ENCODE measurements at regions not wholly inside any gene's neighbourhood (a gene's known extent, or its start where the extent isn't known, plus 50 kb on each side); places are given as distances from the start of the nearest gene placed in this dataset.

DNA sequence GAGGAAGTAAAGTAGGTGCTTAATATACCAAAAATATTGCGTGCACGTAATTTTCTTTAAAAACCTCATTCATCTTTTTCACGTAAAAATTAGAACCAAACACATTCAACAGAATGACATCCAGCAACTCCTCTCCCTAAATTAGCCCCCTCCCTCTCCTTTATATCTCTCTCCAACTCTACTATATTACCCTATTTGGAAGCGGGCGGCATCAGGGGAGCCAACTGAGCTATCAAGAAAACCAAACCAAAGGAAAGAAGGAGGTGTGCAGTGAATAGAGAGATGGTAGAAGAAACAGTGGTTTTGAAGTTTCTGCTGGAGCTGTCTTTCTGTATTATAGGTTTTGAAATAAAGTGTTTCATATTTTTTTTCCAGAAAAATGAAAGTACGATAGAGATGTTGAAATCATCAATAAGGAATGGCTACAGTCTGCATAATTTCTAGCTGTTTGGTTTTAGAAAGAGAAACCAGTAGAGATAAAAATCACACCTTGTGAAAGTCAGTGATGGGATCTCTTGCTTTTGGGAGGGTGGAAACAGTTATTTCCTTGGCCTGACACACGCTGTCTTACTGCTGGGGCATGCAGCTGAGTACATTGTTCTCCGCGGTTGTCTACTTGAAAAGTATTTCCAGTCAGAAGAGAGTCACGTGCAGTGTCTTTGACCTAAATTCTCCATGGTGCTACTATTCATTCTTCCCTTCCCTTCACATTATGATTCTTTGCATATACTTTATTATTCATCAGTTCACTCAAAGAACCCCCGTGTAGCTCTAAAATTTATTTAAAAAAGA lies 94.1 kb upstream of the WDR17 start:
- Mint-ChIP-seq H3K27ac (no peak overlapping the region), H3K27me3 (ENCODE audit: low read depth) (no peaks in the 10 kb centered on the region), H3K4me3 (no peak overlapping the region), H3K4me1 (no peaks in the 10 kb centered on the region), H3K9me3 (peaks cover 7% of the 10 kb centered on the region), H3K36me3 (ENCODE audit: low read depth) (no peaks in the 10 kb centered on the region)
- TF ChIP-seq, protein P1, sequence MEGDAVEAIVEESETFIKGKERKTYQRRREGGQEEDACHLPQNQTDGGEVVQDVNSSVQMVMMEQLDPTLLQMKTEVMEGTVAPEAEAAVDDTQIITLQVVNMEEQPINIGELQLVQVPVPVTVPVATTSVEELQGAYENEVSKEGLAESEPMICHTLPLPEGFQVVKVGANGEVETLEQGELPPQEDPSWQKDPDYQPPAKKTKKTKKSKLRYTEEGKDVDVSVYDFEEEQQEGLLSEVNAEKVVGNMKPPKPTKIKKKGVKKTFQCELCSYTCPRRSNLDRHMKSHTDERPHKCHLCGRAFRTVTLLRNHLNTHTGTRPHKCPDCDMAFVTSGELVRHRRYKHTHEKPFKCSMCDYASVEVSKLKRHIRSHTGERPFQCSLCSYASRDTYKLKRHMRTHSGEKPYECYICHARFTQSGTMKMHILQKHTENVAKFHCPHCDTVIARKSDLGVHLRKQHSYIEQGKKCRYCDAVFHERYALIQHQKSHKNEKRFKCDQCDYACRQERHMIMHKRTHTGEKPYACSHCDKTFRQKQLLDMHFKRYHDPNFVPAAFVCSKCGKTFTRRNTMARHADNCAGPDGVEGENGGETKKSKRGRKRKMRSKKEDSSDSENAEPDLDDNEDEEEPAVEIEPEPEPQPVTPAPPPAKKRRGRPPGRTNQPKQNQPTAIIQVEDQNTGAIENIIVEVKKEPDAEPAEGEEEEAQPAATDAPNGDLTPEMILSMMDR (IDR thresholded peaks at IDR 0.05; ENCODE audit: unreplicated experiment in 3 of 3), result no peak

DNA sequence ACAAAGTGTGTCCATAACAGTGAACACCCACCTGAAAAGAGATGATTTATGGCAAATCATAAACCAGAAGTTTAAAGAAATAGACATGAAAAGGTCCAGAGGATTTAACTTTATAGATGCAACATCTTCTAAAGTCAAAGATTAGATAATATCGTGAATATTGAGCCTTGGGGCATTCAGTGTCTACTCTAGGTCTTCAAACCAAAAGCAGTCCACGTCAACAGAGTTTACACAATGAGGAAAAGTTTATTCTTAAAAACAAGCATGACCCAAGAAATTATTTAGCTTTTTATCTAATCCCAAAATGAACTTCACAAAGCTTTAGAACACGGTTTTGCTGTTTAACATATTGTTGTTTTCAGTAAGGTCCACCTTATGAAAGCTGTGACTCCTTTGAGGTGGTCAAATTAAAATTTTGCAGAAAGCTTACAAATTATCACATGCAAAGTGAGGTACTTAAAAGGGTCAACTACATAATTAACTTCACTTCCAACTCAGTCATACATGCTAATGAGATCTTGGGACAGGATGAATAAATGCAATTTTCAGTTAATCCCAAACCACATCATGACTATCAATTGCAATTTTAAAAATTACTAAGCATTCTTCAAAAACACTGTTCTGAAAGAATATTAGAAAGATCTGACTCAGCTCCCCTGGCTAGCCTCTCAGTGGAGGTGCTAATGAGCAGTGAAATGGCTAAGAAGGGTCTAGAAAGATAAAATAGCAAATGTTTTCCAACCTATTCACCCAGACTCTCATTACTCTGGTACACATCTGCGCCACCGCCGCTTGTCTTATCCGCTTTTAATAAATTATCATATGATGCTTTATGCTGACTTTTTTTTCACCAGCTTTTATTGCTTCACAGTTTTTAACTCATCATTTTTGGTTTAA lies 92.4 kb upstream of the WDR17 start:
- H3K27me3 Mint-ChIP-seq (ENCODE audit: low read depth), result no peaks in the 10 kb centered on the region
- no peak overlapping the region for H3K27ac Mint-ChIP-seq
- TF ChIP-seq, protein P1 (IDR thresholded peaks at IDR 0.05; ENCODE audit: unreplicated experiment in 3 of 3), result no peak
- H3K4me1 Mint-ChIP-seq, result no peaks in the 10 kb centered on the region
- no peaks in the 10 kb centered on the region for H3K36me3 Mint-ChIP-seq (ENCODE audit: low read depth)
- H3K4me3 Mint-ChIP-seq, result no peak overlapping the region
- peaks cover under 1% of the 10 kb centered on the region for H3K9me3 Mint-ChIP-seq

GRCh38 chr4:175983636-175984035 lies 82.0 kb upstream of the WDR17 start:
- no peaks in the 10 kb centered on the region for H3K36me3 Mint-ChIP-seq (ENCODE audit: low read depth)
- H3K27ac Mint-ChIP-seq, result no peak overlapping the region
- H3K4me1 Mint-ChIP-seq, result no peaks in the 10 kb centered on the region
- peaks cover 4% of the 10 kb centered on the region for H3K9me3 Mint-ChIP-seq
- H3K27me3 Mint-ChIP-seq (ENCODE audit: low read depth), result no peaks in the 10 kb centered on the region
- H3K4me3 Mint-ChIP-seq, result no peak overlapping the region
- TF ChIP-seq, protein P1 (IDR thresholded peaks at IDR 0.05; ENCODE audit: unreplicated experiment in 3 of 3), result no peak

DNA sequence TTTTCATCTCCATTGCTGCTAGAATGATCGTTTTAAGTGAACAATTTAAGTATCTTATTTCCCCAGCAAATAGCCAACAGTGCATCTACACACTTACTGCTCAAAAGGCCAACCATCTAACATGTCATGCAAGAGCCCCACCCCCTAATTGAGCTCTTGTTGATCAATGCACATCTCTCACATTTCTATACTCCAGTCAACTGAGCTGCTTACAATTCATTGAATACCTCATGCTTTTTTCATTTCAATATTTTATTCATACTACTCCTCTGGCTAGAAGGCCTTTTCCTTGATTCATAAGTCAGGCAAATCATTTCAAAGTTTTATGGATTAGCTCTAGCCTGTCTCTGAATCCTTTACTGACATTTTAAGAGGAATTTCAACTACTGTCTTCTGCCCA lies 79.0 kb upstream of the WDR17 start:
- H3K9me3 Mint-ChIP-seq, result peaks cover 4% of the 10 kb centered on the region
- no peaks in the 10 kb centered on the region for H3K36me3 Mint-ChIP-seq (ENCODE audit: low read depth)
- H3K27me3 Mint-ChIP-seq (ENCODE audit: low read depth), result peaks cover under 1% of the 10 kb centered on the region
- H3K27ac Mint-ChIP-seq, result no peak overlapping the region
- no peak overlapping the region for H3K4me3 Mint-ChIP-seq
- TF ChIP-seq, protein P1 (IDR thresholded peaks at IDR 0.05; ENCODE audit: unreplicated experiment in 3 of 3), result no peak
- H3K4me1 Mint-ChIP-seq, result no peaks in the 10 kb centered on the region

GRCh38 chr4:175988511-175988910 lies 77.1 kb upstream of the WDR17 start:
- Mint-ChIP-seq H3K4me1 (no peaks in the 10 kb centered on the region), H3K27ac (no peak overlapping the region), H3K36me3 (ENCODE audit: low read depth) (no peaks in the 10 kb centered on the region), H3K4me3 (no peak overlapping the region), H3K9me3 (peaks cover 4% of the 10 kb centered on the region), H3K27me3 (ENCODE audit: low read depth) (peaks cover 3% of the 10 kb centered on the region)
- TF ChIP-seq, protein P1 (IDR thresholded peaks at IDR 0.05; ENCODE audit: unreplicated experiment in 3 of 3), result no peak

Data from nephron (organoid).